Neuronal stem cell (in vitro differentiated cells): ENCODE measurements at regions not wholly inside any gene's neighbourhood (a gene's known extent, or its start where the extent isn't known, plus 50 kb on each side); places are given as distances from the start of the nearest gene placed in this dataset.

ENCODE experiments used
- DNase-seq: peaks from one replicate; pipeline ENCODE4 v3.0.0-alpha.2; 2013; ENCODE audit warnings: low spot score
- H2AFZ ChIP-seq: one replicate; pipeline ENCODE4 v1.6.1; 2013; ENCODE audit warnings: mild to moderate bottlenecking, low read length, inconsistent platforms
- H2AK5ac ChIP-seq: 2 replicates; pipeline ENCODE4 v1.6.1; 2013; ENCODE audit warnings: low read depth, mild to moderate bottlenecking, inconsistent platforms, low read length, moderate library complexity, mixed read lengths
- H2BK120ac ChIP-seq: 2 replicates; pipeline ENCODE4 v1.6.1; 2013; ENCODE audit warnings: low read depth, mild to moderate bottlenecking, inconsistent platforms, low read length, moderate library complexity, mixed read lengths
- H2BK12ac ChIP-seq: one replicate; pipeline ENCODE4 v1.6.1; 2013; ENCODE audit warnings: low read length, inconsistent platforms
- H2BK15ac ChIP-seq: 2 replicates; pipeline ENCODE4 v1.6.1; 2013; ENCODE audit warnings: mild to moderate bottlenecking, low read length, inconsistent platforms, mixed read lengths
- H2BK5ac ChIP-seq: one replicate; pipeline ENCODE4 v1.6.1; 2013; ENCODE audit warnings: inconsistent platforms, mild to moderate bottlenecking, low read length, moderate library complexity
- H3K14ac ChIP-seq: one replicate; pipeline ENCODE4 v1.6.1; 2013; ENCODE audit warnings: low read length, inconsistent platforms
- H3K18ac ChIP-seq: 2 replicates; pipeline ENCODE4 v1.6.1; 2013; ENCODE audit warnings: low read length, inconsistent platforms
- H3K23ac ChIP-seq: 2 replicates; pipeline ENCODE4 v1.6.1; 2013; ENCODE audit warnings: low read depth, mild to moderate bottlenecking, mixed read lengths, low read length, inconsistent platforms; ENCODE audit not compliant: poor library complexity
- H3K27ac ChIP-seq: replicated peaks from 3 replicates; pipeline ENCODE4 v1.5.1; 2013; ENCODE audit warnings: low read length, inconsistent platforms
- H3K27me3 ChIP-seq, 3 experiments: 2 replicates each; pipeline ENCODE4 v1.6.1; 2013; ENCODE audit warnings: low read length in 3 of 3, mild to moderate bottlenecking in 2 of 3, inconsistent platforms in 1 of 3, low read depth in 1 of 3, mixed read lengths in 1 of 3, moderate library complexity in 1 of 3; ENCODE audit not compliant: control insufficient read depth in 3 of 3, insufficient read depth in 3 of 3
- H3K36me3 ChIP-seq, 2 donors: replicated peaks in 1 of 2; 2 replicates each; pipeline ENCODE4 v1.6.1; 2013; ENCODE audit warnings: low read length in 2 of 2; ENCODE audit not compliant: control insufficient read depth in 2 of 2, insufficient read depth in 2 of 2
- H3K4ac ChIP-seq: 2 replicates; pipeline ENCODE4 v1.6.1; 2013; ENCODE audit warnings: inconsistent platforms, mild to moderate bottlenecking, low read length, moderate library complexity
- H3K4me1 ChIP-seq, 2 donors: 1 replicate in 1 of 2; 2 replicates in 1 of 2; pipeline ENCODE4 v1.6.1; 2013; ENCODE audit warnings: low read length in 2 of 2, low read depth in 1 of 2; ENCODE audit not compliant: control insufficient read depth in 2 of 2, insufficient read depth in 1 of 2
- H3K4me2 ChIP-seq: one replicate; pipeline ENCODE4 v1.6.1; 2013; ENCODE audit warnings: mild to moderate bottlenecking, low read length, inconsistent platforms; ENCODE audit not compliant: insufficient read depth, poor library complexity, severe bottlenecking
- H3K4me3 ChIP-seq, 2 donors: 2 replicates each; pipeline ENCODE4 v1.5.1; 2013; ENCODE audit warnings: low read length in 2 of 2, mild to moderate bottlenecking in 2 of 2, inconsistent platforms in 1 of 2, moderate library complexity in 1 of 2
- H3K79me1 ChIP-seq: one replicate; pipeline ENCODE4 v1.6.1; 2013; ENCODE audit warnings: low read depth, mild to moderate bottlenecking, inconsistent platforms, low read length, moderate library complexity
- H3K9ac ChIP-seq: one replicate; pipeline ENCODE4 v1.6.1; 2013; ENCODE audit warnings: mild to moderate bottlenecking, low read depth, low read length, inconsistent platforms; ENCODE audit not compliant: poor library complexity
- H3K9me3 ChIP-seq, 2 donors: replicated peaks in 1 of 2; 2 replicates each; pipeline versions ENCODE3 to v1.6.1; 2013; ENCODE audit warnings: low read length in 2 of 2, mild to moderate bottlenecking in 2 of 2, inconsistent platforms in 1 of 2, low read depth in 1 of 2, mixed read lengths in 1 of 2, moderate library complexity in 1 of 2; ENCODE audit not compliant: control insufficient read depth in 2 of 2, insufficient read depth in 1 of 2
- H4K8ac ChIP-seq: one replicate; pipeline ENCODE4 v1.6.1; 2013; ENCODE audit warnings: low read depth, mild to moderate bottlenecking, inconsistent platforms, low read length, moderate library complexity
- H4K91ac ChIP-seq: one replicate; pipeline ENCODE4 v1.6.1; 2013; ENCODE audit warnings: low read length, low read depth, mild to moderate bottlenecking, inconsistent platforms; ENCODE audit not compliant: poor library complexity
- WGBS, 2 donors: extraction: QIAGEN DNeasy Blood & Tissue Kit; methylation state at CpG; one replicate each; pipeline ENCODE4 v1.1.7; 2013; ENCODE audit warnings: missing lambda C conversion rate in 2 of 2, mixed read lengths in 1 of 2; ENCODE audit not compliant: insufficient read length in 2 of 2, insufficient replicate concordance in 1 of 2; ENCODE audit errors: extremely low coverage in 2 of 2; 5-methylcytosine and 5-hydroxymethylcytosine counted together

GRCh38 chr14:49971156-49972130 is 78.6 kb downstream of the ARF6 start:
- no peaks in the 10 kb centered on the region for H3K36me3 ChIP-seq
- no peak overlapping the region for H3K14ac ChIP-seq
- H2BK12ac ChIP-seq, result no peak overlapping the region
- no peak overlapping the region for H3K18ac ChIP-seq
- no peak overlapping the region for H3K4me2 ChIP-seq
- H3K27ac ChIP-seq, result no peak overlapping the region
- H2BK15ac ChIP-seq, result no peak overlapping the region
- H4K91ac ChIP-seq, result no peak overlapping the region
- no peaks in the 10 kb centered on the region for H3K79me1 ChIP-seq
- DNase-seq, result no peak
- no peak overlapping the region for H3K4ac ChIP-seq
- no peak overlapping the region for H2BK5ac ChIP-seq
- no peak overlapping the region for H3K4me3 ChIP-seq
- no peak overlapping the region for H3K9ac ChIP-seq
- H2AFZ ChIP-seq, result peak overlapping the region; percentile 64
- H3K4me1 ChIP-seq, result peaks cover 2 to 6% of the 10 kb centered on the region in 2 donors
- H3K9me3 ChIP-seq, result no peaks in the 10 kb centered on the region
- peaks cover 0 to 4% (median 0%) of the 10 kb centered on the region in 3 experiments for H3K27me3 ChIP-seq
- no peak overlapping the region for H2BK120ac ChIP-seq
- no CpG with 5 or more reads among the region's 9 CpGs for WGBS, 2 donors
- H3K23ac ChIP-seq, result no peak overlapping the region
- H4K8ac ChIP-seq, result no peak overlapping the region
- no peak overlapping the region for H2AK5ac ChIP-seq

DNA sequence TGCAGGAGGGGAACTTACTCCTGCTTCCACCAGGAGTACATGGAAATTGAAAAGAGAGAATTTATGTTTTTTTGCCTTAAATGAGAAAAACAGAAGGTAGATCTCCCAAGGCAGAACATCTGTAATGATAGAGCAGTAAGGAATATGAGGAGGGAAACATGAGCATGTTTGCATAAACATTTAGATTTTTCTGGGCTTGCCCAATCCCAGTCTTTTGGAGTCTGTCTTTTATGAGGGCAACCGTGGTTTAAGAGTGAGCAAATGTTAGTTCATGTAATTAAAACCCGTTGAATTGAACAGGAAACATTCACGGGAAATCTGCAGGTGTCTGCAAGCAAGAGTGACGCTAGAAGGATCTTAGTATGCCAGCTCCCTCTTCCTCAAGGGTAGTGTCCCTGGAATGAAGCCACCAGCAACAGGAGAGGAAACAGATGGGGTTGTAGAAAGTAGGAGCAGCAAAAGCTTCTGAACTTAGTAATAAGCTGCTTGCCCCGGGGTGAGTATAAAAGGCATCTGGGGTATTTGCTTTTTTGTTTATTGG is 79.3 kb downstream of the ARF6 start:
- whole genome bisulfite sequencing, 2 donors, result no CpG with 5 or more reads among the region's 5 CpGs
- Histone ChIP-seq H2AFZ (peak overlapping the region; percentile 38), H3K4ac (no peak overlapping the region), H4K8ac (no peak overlapping the region), H3K79me1 (no peaks in the 10 kb centered on the region), H3K9ac (no peak overlapping the region), H3K4me2 (no peak overlapping the region), H3K23ac (no peak overlapping the region), H2BK15ac (no peak overlapping the region), H3K4me1 (peaks cover 2 to 6% of the 10 kb centered on the region in 2 donors), H4K91ac (no peak overlapping the region), H2BK120ac (no peak overlapping the region), H2BK12ac (no peak overlapping the region), H2AK5ac (no peak overlapping the region), H3K18ac (no peak overlapping the region), H3K14ac (no peak overlapping the region), H3K9me3 (no peaks in the 10 kb centered on the region), H3K27ac (no peak overlapping the region), H3K4me3 (no peak overlapping the region), H3K36me3 (no peaks in the 10 kb centered on the region), H3K27me3 (peaks cover 0 to 6% (median 0%) of the 10 kb centered on the region in 3 experiments), H2BK5ac (no peak overlapping the region)
- no peak for DNase-seq

DNA sequence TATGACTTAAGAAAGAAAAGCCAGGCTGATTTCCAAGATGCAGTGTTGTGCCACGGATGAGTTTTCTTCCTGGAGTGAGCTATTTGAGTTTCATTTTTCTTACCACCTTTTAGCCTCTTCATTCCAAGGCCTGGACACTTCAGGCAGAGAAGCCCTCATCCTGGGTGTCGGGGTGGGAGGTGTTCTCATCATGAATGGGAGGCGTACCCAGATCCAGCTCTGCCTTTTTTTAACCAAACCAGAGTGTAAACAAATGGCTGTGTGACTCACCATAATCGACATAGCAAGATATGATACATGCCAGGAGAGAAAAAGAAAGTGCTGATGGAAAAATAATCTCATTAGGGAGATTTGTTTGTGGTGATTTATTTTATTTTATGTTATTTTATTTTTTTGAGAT is 79.9 kb downstream of the ARF6 start:
- peaks cover 0 to 11% (median 0%) of the 10 kb centered on the region in 3 experiments for H3K27me3 ChIP-seq
- no peak overlapping the region for H3K4me3 ChIP-seq
- no peak overlapping the region for H2BK12ac ChIP-seq
- H3K9ac ChIP-seq, result no peak overlapping the region
- no peak overlapping the region for H4K8ac ChIP-seq
- WGBS, 2 donors, result no CpG with 5 or more reads among the region's 4 CpGs
- H3K27ac ChIP-seq, result no peak overlapping the region
- H3K36me3 ChIP-seq, result no peaks in the 10 kb centered on the region
- no peak overlapping the region for H3K14ac ChIP-seq
- H3K23ac ChIP-seq, result no peak overlapping the region
- no peak overlapping the region for H2BK15ac ChIP-seq
- H3K79me1 ChIP-seq, result no peaks in the 10 kb centered on the region
- no peak overlapping the region for H2BK120ac ChIP-seq
- H2AFZ ChIP-seq, result no peak overlapping the region
- no peak overlapping the region for H2AK5ac ChIP-seq
- H4K91ac ChIP-seq, result no peak overlapping the region
- no peak overlapping the region for H3K18ac ChIP-seq
- no peaks in the 10 kb centered on the region for H3K9me3 ChIP-seq
- no peak overlapping the region for H2BK5ac ChIP-seq
- no peak overlapping the region for H3K4ac ChIP-seq
- peaks cover 2 to 6% of the 10 kb centered on the region in 2 donors for H3K4me1 ChIP-seq
- no peak for DNase-seq
- H3K4me2 ChIP-seq, result no peak overlapping the region

GRCh38 chr14:49975276-49975675 is 82.4 kb downstream of the ARF6 start:
- Histone ChIP-seq H3K14ac (no peak overlapping the region), H2AK5ac (no peak overlapping the region), H4K91ac (no peak overlapping the region), H2BK5ac (no peak overlapping the region), H3K79me1 (no peaks in the 10 kb centered on the region), H3K9me3 (no peaks in the 10 kb centered on the region), H3K9ac (no peak overlapping the region), H2AFZ (no peak overlapping the region), H3K18ac (no peak overlapping the region), H3K4ac (no peak overlapping the region), H2BK15ac (no peak overlapping the region), H3K23ac (no peak overlapping the region), H3K4me2 (no peak overlapping the region), H4K8ac (no peak overlapping the region), H2BK12ac (no peak overlapping the region), H3K4me1 (peaks cover 2 to 3% of the 10 kb centered on the region in 2 donors), H3K27me3 (peaks cover 0 to 21% (median 0%) of the 10 kb centered on the region in 3 experiments), H2BK120ac (no peak overlapping the region), H3K4me3 (no peak overlapping the region), H3K27ac (no peak overlapping the region), H3K36me3 (no peaks in the 10 kb centered on the region)
- DNase-seq, result no peak
- no CpG with 5 or more reads among the region's 2 CpGs for WGBS, 2 donors
